ENCODE measurements at regions not wholly inside any gene's neighbourhood (a gene's known extent, or its start where the extent isn't known, plus 50 kb on each side); places are given as distances from the start of the nearest gene placed in this dataset.

- DNase-seq, result no peak
Measured at GRCh38 chr6:15793288-15793687, 130.5 kb upstream of the DTNBP1 start.

- DNase-seq, result no peak
Measured at GRCh38 chr6:15792842-15793241, 130.0 kb upstream of the DTNBP1 start.

GRCh38 chr6:15791448-15792181, 128.8 kb upstream of the DTNBP1 start:
- DNase-seq, result no peak

- DNase-seq, result no peak
Measured at GRCh38 chr6:15790116-15790515, 127.3 kb upstream of the DTNBP1 start.

GRCh38 chr6:15786846-15787245, 124.0 kb upstream of the DTNBP1 start:
- DNase-seq, result no peak

- no peak for DNase-seq
Measured at GRCh38 chr6:15783484-15783883, 120.7 kb upstream of the DTNBP1 start.

GRCh38 chr6:15781890-15782289, 119.1 kb upstream of the DTNBP1 start:
- no peak for DNase-seq

- no peak for DNase-seq
Measured at GRCh38 chr6:15781333-15781732, 118.5 kb upstream of the DTNBP1 start.

GRCh38 chr6:15780437-15780836, 117.6 kb upstream of the DTNBP1 start:
- no peak for DNase-seq

- DNase-seq, result no peak
Measured at GRCh38 chr6:15779726-15780125, 116.9 kb upstream of the DTNBP1 start.

GRCh38 chr6:15776458-15776980, 113.7 kb upstream of the DTNBP1 start:
- DNase-seq, result no peak

GRCh38 chr6:15775741-15776140, 112.9 kb upstream of the DTNBP1 start:
- no peak for DNase-seq

GRCh38 chr6:15775076-15775634, 112.3 kb upstream of the DTNBP1 start:
- DNase-seq, result no peak

GRCh38 chr6:15773806-15774410, 111.1 kb upstream of the DTNBP1 start:
- DNase-seq, result no peak

- DNase-seq, result no peak
Measured at GRCh38 chr6:15770347-15771143, 107.7 kb upstream of the DTNBP1 start.

- no peak for DNase-seq
Measured at GRCh38 chr6:15769511-15770018, 106.7 kb upstream of the DTNBP1 start.

- no peak for DNase-seq
Measured at GRCh38 chr6:15768999-15769398, 106.2 kb upstream of the DTNBP1 start.

- DNase-seq, result no peak
Measured at GRCh38 chr6:15763837-15764236, 101.0 kb upstream of the DTNBP1 start.

GRCh38 chr6:15763364-15763763, 100.5 kb upstream of the DTNBP1 start:
- DNase-seq, result no peak

- DNase-seq, result no peak
Measured at GRCh38 chr6:15761045-15761502, 98.2 kb upstream of the DTNBP1 start.

GRCh38 chr6:15758631-15759215, 95.9 kb upstream of the DTNBP1 start:
- DNase-seq, result no peak

GRCh38 chr6:15755526-15755925, 92.7 kb upstream of the DTNBP1 start:
- no peak for DNase-seq

- DNase-seq, result no peak
Measured at GRCh38 chr6:15754706-15755079, 91.9 kb upstream of the DTNBP1 start.

Measured in COR-L47 (cell line).